GM13977 (cell line): ENCODE measurements at regions not wholly inside any gene's neighbourhood (a gene's known extent, or its start where the extent isn't known, plus 50 kb on each side); places are given as distances from the start of the nearest gene placed in this dataset.
"Not testable (repeated sequence)": the region's sequence is repeated elsewhere in the genome, so short reads cannot be mapped to it uniquely, and the experiment has no call there.

Source experiments
- DNase-seq: peaks from one replicate; pipeline ENCODE4 v3.0.0; 2012; ENCODE audit warnings: low spot score
- CTCF ChIP-seq: IDR thresholded peaks from 2 replicates; pipeline ENCODE4 v1.5.1; 2012; ENCODE audit warnings: mild to moderate bottlenecking, control low read depth; ENCODE audit not compliant: insufficient read depth; ENCODE audit errors: extremely low read depth, missing control alignments
- in situ Hi-C: fragments of 300-500 bp; cut with MboI; formaldehyde crosslinking; loops from one replicate; pipeline ENCODE4 v1.12.0; 2022; ENCODE audit warnings: low sequenced_read_pairs, low pct_unique_long_range_greater_than_20kb, mixed read lengths, inconsistent platforms; ENCODE audit not compliant: unreplicated experiment

GRCh38 chr6:154622618-154623336 lies 110.4 kb upstream of the SCAF8 start:
- TF ChIP-seq CTCF, result no peak
- in situ Hi-C loops, result no loop called here
- DNase-seq, result no peak

GRCh38 chr6:154623391-154623790 lies 109.8 kb upstream of the SCAF8 start:
- TF ChIP-seq CTCF, result no peak
- in situ Hi-C loops, result no loop called here
- DNase-seq, result no peak

- no peak for TF ChIP-seq CTCF
- DNase-seq, result no peak
- in situ Hi-C loops, result no loop called here
These were observed 109.1 kb upstream of the SCAF8 start for GRCh38 chr6:154624038-154624599.

- DNase-seq, in situ Hi-C loops: not testable (repeated sequence)
These were observed 108.5 kb upstream of the SCAF8 start for GRCh38 chr6:154624727-154625126.

GRCh38 chr6:154625721-154626120 lies 107.5 kb upstream of the SCAF8 start:
- in situ Hi-C loops, result no loop called here
- no peak for DNase-seq
- no peak for TF ChIP-seq CTCF

GRCh38 chr6:154629127-154629526 lies 104.1 kb upstream of the SCAF8 start:
- no peak for DNase-seq
- TF ChIP-seq CTCF, result no peak
- in situ Hi-C loops, result no loop called here

- in situ Hi-C loops, result no loop called here
These were observed 101.1 kb upstream of the SCAF8 start for GRCh38 chr6:154632119-154632518.

More at GRCh38 chr6:154632119-154632518, 101.1 kb upstream of the SCAF8 start:
- DNase-seq, result no peak
- TF ChIP-seq CTCF, result no peak
